ENCODE measurements at regions not wholly inside any gene's neighbourhood (a gene's known extent, or its start where the extent isn't known, plus 50 kb on each side); places are given as distances from the start of the nearest gene placed in this dataset.
"Not testable (repeated sequence)": the region's sequence is repeated elsewhere in the genome, so short reads cannot be mapped to it uniquely, and the experiment has no call there.

DNA sequence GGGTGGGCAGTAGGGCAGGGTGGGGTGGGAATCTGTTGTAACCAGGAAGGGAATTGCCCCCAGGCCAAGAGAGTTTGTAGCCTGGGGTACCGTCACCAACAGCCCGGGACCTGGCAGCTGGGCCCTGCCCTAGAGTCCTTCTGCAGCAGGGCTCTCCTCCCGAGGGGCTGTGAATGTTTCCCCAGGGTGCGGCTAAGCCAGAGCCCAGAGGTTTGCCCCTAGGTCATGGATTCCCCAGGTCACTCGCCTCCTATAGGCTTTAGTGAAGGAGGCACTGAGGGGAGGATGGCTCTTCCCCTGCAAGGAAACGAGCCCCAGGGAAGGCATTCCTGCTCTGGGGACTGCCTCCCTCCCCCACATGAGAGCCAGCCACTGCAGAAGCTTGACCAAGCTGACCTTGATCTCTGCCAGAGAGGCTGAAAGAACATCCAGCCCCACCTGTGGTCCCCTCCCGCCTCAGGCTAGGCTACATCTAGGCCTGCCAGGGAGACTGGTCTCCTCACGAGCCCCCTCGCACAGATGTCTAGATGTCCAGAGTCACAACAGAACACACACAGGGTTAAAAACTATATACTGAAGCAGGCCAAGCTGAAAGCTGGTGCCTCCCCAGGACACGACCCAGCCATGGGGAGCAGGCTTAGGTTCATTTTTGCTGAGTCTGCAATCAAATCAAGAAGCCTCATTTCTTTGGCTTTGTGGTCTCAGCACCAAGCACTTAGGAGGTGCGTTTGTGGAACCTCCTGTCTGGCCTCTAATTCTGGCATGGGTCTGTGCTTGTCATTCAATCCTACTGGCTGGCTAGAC is 69.1 kb upstream of the TAMM41 start:
- no peak for DNase-seq (ENCODE audit: low spot score)
- in situ Hi-C loops (cut with HindIII; ENCODE audit: low sequenced_read_pairs): no loop called here

DNA sequence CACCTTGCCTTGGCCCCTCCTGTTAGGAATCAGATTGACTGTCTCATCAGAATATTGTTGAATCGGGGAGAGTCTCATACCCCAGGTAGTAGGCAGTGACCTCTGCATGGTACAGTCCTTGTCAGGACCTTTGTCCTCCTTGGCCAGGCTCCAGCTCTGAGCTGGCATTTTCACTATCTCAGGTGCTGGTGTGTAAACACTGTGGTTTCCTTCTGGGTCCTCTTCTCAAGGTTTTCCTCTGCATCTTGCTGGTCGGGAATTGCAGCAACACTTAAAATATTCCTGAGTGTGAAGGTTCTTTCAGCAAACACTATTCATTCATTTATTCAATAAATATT is 69.7 kb upstream of the TAMM41 start:
- DNase-seq (ENCODE audit: low spot score); in situ Hi-C loops (cut with HindIII; ENCODE audit: low sequenced_read_pairs): not testable (repeated sequence)

- in situ Hi-C loops (cut with HindIII; ENCODE audit: low sequenced_read_pairs): no loop called here
Observed at GRCh38 chr3:11917051-11917450, 70.4 kb upstream of the TAMM41 start.

GRCh38 chr3:11919390-11919789 is 72.7 kb upstream of the TAMM41 start:
- in situ Hi-C loops (cut with HindIII; ENCODE audit: low sequenced_read_pairs): no loop called here
- DNase-seq (ENCODE audit: low spot score): no peak

More at GRCh38 chr3:11917051-11917450, 70.4 kb upstream of the TAMM41 start:
- DNase-seq (ENCODE audit: low spot score): no peak

GRCh38 chr3:11924518-11924917 is 77.8 kb upstream of the TAMM41 start:
- DNase-seq (ENCODE audit: low spot score): no peak
- in situ Hi-C loops (cut with HindIII; ENCODE audit: low sequenced_read_pairs): no loop called here

DNA sequence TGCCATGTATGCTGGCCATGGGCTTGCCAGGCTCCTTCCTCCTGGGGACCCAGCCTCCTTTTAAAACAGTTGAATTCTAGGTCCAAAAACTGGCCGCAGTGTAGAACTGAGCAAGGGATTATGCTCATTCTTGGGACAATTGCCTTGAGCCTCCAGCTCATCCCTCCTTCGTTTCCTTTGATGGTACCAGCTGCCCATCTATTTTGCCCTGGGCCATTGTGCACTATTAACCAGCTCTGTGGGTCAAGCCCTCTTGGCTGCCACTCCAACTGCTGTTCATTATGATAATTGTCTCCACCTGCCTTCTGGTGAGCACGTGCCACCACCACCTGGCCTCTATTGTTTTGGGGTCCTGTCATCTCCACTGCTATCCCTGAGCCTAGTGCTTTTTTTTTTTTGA is 75.8 kb upstream of the SYN2 start:
- in situ Hi-C loops (cut with HindIII; ENCODE audit: low sequenced_read_pairs): no loop called here
- peak; percentile 25 for DNase-seq (ENCODE audit: low spot score)

- DNase-seq (ENCODE audit: low spot score): no peak
- in situ Hi-C loops (cut with HindIII; ENCODE audit: low sequenced_read_pairs): no loop called here
Observed at GRCh38 chr3:11929531-11929930, 74.7 kb upstream of the SYN2 start.

- in situ Hi-C loops (cut with HindIII; ENCODE audit: low sequenced_read_pairs): no loop called here
- no peak for DNase-seq (ENCODE audit: low spot score)
Observed at GRCh38 chr3:11930084-11930483, 74.1 kb upstream of the SYN2 start.

- in situ Hi-C loops (cut with HindIII; ENCODE audit: low sequenced_read_pairs): no loop called here
- DNase-seq (ENCODE audit: low spot score): peak; percentile 89
Observed at GRCh38 chr3:11932636-11933035, 71.6 kb upstream of the SYN2 start.

DNA sequence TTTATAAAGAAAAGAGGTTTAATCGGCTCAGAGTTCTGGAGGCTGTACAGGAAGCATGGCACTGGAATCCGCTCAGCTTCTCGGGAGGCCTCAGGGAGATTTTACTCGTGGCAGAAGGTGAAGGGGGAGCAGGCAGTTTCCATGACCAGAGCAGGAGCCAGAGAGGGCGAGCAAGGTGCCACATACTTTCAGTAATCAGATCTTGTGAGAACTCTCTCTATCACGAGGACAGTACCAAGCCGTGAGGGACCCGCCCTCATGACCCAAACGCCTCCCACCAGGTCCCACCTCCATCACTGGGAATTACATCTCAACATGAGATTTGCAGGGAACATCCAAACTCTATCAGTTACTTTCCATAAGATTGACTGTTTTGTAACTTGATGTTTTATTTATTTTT is 70.7 kb upstream of the SYN2 start:
- no peak for DNase-seq (ENCODE audit: low spot score)
- in situ Hi-C loops (cut with HindIII; ENCODE audit: low sequenced_read_pairs): no loop called here

- peak; percentile 87 for DNase-seq (ENCODE audit: low spot score)
- in situ Hi-C loops (cut with HindIII; ENCODE audit: low sequenced_read_pairs): no loop called here
Observed at GRCh38 chr3:11944052-11944673, 60.0 kb upstream of the SYN2 start.

GRCh38 chr3:11948331-11948730 is 55.9 kb upstream of the SYN2 start:
- DNase-seq (ENCODE audit: low spot score): no peak
- in situ Hi-C loops (cut with HindIII; ENCODE audit: low sequenced_read_pairs): no loop called here

DNA sequence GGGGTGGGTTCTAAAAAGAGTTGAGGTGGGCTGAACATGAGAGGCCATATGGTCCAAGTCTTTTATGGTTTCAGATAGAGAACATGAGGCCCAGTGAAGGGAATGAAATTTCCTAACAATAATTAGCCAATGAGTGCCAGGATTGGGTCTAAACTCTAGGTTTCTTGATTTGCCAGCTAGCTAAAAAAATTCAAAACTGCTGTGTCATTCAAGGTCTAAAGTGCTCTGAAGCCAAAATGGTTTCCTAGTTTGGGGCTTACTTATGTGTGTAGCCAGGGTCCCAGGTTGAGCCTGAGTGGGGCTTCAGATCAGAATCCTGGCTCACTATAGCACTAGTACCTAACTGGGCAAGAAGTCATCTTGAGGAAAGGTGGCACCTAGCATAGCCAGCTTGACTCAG is 55.3 kb upstream of the SYN2 start:
- in situ Hi-C loops (cut with HindIII; ENCODE audit: low sequenced_read_pairs): no loop called here
- no peak for DNase-seq (ENCODE audit: low spot score)

DNA sequence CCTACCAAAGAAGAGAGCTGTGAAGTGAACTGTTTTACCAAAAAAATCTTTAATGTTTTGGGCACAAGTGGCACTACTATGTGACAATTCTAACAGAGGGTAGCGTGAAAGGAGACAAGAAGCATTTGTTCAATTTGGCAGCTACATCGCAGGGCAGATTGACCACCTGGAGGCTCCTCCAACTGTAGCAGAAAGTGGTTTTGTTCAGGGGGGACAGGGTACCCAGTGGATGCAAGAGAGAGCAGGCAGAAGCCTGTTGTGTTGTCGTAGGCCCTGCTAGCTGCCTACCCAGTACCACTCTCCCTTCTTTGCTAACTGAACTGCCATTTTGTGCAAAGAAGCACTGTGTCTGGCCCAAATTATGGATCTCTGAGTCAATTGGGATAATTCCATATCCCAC is 54.8 kb upstream of the SYN2 start:
- in situ Hi-C loops (cut with HindIII; ENCODE audit: low sequenced_read_pairs): no loop called here
- DNase-seq (ENCODE audit: low spot score): peak; percentile 80

- in situ Hi-C loops (cut with HindIII; ENCODE audit: low sequenced_read_pairs): no loop called here
- no peak for DNase-seq (ENCODE audit: low spot score)
Observed at GRCh38 chr3:11950576-11950975, 53.6 kb upstream of the SYN2 start.

DNA sequence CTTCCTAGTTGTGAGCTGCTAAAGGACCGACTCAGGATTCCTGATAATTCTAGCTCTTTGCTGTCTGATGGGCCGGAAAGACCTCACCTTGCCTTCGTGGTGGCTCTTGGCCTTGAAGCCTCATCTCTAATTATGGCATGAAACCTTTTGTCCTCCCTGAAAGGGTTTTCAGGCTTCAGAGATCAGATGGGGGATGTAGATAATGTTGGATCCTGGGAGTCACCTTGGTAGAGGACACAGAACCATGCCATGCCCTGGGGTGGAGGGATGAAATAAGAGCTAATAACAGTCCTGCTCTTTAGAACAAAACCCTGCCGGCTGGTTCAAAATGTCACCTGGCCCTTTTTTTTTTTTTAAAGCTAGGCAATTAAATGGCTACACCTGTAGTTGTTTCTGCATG is 50.8 kb upstream of the SYN2 start:
- in situ Hi-C loops (cut with HindIII; ENCODE audit: low sequenced_read_pairs): no loop called here
- DNase-seq (ENCODE audit: low spot score): peak; percentile 48

DNA sequence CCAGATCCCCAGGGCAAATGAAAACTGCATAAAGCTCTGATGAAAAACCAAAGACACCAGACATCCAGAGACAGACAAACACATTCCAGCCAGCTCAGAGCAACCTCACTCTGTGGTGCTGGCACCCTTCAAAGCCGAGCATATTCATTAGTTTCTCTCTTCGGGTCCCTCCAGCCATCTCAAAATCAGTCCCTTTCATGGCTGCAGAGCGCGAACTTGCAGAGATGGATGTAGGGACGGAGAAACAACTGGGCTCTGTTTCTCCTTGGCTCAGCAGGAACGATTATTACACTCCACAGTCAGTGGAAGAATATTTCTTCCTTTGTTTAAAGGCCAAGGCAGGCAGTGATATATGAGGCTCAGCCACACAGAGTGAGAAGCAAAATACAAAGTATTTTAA is 50.4 kb upstream of the SYN2 start:
- DNase-seq (ENCODE audit: low spot score): no peak
- in situ Hi-C loops (cut with HindIII; ENCODE audit: low sequenced_read_pairs): no loop called here

- peak; percentile 26 for DNase-seq (ENCODE audit: low spot score)
- in situ Hi-C loops (cut with HindIII; ENCODE audit: low sequenced_read_pairs): no loop called here
Observed at GRCh38 chr3:11954312-11954934, 49.8 kb upstream of the SYN2 start.

Data from G401 (cell line).